ENCODE measurements at regions not wholly inside any gene's neighbourhood (a gene's known extent, or its start where the extent isn't known, plus 50 kb on each side); places are given as distances from the start of the nearest gene placed in this dataset.

- TF ChIP-seq CSDC2 (CRISPR knock-in tag; IDR thresholded peaks at IDR 0.05) (no peak), ZNF565 (CRISPR knock-in tag; conservative IDR thresholded peaks at IDR 0.05; ENCODE audit: low read depth) (no peak), ARNTL (CRISPR knock-in tag; IDR thresholded peaks at IDR 0.05; ENCODE audit: borderline replicate concordance, low read depth) (no peak), OSR1 (CRISPR knock-in tag; IDR thresholded peaks at IDR 0.05) (no peak), BACH2 (CRISPR knock-in tag; IDR thresholded peaks at IDR 0.05; ENCODE audit: borderline replicate concordance) (no peak)
- TF ChIP-seq, protein P1, sequence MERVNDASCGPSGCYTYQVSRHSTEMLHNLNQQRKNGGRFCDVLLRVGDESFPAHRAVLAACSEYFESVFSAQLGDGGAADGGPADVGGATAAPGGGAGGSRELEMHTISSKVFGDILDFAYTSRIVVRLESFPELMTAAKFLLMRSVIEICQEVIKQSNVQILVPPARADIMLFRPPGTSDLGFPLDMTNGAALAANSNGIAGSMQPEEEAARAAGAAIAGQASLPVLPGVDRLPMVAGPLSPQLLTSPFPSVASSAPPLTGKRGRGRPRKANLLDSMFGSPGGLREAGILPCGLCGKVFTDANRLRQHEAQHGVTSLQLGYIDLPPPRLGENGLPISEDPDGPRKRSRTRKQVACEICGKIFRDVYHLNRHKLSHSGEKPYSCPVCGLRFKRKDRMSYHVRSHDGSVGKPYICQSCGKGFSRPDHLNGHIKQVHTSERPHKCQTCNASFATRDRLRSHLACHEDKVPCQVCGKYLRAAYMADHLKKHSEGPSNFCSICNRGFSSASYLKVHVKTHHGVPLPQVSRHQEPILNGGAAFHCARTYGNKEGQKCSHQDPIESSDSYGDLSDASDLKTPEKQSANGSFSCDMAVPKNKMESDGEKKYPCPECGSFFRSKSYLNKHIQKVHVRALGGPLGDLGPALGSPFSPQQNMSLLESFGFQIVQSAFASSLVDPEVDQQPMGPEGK (CRISPR knock-in tag; IDR thresholded peaks at IDR 0.05; ENCODE audit: borderline replicate concordance) = no peak
- TF ChIP-seq, protein P2, sequence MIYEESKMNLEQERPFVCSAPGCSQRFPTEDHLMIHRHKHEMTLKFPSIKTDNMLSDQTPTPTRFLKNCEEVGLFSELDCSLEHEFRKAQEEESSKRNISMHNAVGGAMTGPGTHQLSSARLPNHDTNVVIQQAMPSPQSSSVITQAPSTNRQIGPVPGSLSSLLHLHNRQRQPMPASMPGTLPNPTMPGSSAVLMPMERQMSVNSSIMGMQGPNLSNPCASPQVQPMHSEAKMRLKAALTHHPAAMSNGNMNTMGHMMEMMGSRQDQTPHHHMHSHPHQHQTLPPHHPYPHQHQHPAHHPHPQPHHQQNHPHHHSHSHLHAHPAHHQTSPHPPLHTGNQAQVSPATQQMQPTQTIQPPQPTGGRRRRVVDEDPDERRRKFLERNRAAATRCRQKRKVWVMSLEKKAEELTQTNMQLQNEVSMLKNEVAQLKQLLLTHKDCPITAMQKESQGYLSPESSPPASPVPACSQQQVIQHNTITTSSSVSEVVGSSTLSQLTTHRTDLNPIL (CRISPR knock-in tag; IDR thresholded peaks at IDR 0.05; ENCODE audit: low read depth) = no peak
- ATAC-seq = no peak
Observed at GRCh38 chr12:18898470-18898869, 160.6 kb downstream of the CAPZA3 start.

- TF ChIP-seq OSR1 (CRISPR knock-in tag; IDR thresholded peaks at IDR 0.05) (no peak), TOX (CRISPR knock-in tag; IDR thresholded peaks at IDR 0.05; ENCODE audit: borderline replicate concordance) (no peak), TCF4 (CRISPR knock-in tag; IDR thresholded peaks at IDR 0.05; ENCODE audit: borderline replicate concordance) (no peak), ISL1 (CRISPR knock-in tag; IDR thresholded peaks at IDR 0.05) (no peak), PPARA (CRISPR knock-in tag; IDR thresholded peaks at IDR 0.05; ENCODE audit: borderline replicate concordance) (no peak), GLIS3 (CRISPR knock-in tag; IDR thresholded peaks at IDR 0.05) (no peak), CSDC2 (CRISPR knock-in tag; IDR thresholded peaks at IDR 0.05) (no peak), ZNF565 (CRISPR knock-in tag; conservative IDR thresholded peaks at IDR 0.05; ENCODE audit: low read depth) (no peak), ZC3H10 (CRISPR knock-in tag; IDR thresholded peaks at IDR 0.05) (no peak), RARB (CRISPR knock-in tag; IDR thresholded peaks at IDR 0.05) (no peak), ZFP30 (CRISPR knock-in tag; IDR thresholded peaks at IDR 0.05) (no peak), BACH2 (CRISPR knock-in tag; IDR thresholded peaks at IDR 0.05; ENCODE audit: borderline replicate concordance) (no peak), ZFP3 (CRISPR knock-in tag; IDR thresholded peaks at IDR 0.05) (no peak)
- TF ChIP-seq, protein P3, sequence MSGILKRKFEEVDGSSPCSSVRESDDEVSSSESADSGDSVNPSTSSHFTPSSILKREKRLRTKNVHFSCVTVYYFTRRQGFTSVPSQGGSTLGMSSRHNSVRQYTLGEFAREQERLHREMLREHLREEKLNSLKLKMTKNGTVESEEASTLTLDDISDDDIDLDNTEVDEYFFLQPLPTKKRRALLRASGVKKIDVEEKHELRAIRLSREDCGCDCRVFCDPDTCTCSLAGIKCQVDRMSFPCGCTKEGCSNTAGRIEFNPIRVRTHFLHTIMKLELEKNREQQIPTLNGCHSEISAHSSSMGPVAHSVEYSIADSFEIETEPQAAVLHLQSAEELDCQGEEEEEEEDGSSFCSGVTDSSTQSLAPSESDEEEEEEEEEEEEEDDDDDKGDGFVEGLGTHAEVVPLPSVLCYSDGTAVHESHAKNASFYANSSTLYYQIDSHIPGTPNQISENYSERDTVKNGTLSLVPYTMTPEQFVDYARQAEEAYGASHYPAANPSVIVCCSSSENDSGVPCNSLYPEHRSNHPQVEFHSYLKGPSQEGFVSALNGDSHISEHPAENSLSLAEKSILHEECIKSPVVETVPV (CRISPR knock-in tag; IDR thresholded peaks at IDR 0.05) = no peak
- TF ChIP-seq, protein P4, sequence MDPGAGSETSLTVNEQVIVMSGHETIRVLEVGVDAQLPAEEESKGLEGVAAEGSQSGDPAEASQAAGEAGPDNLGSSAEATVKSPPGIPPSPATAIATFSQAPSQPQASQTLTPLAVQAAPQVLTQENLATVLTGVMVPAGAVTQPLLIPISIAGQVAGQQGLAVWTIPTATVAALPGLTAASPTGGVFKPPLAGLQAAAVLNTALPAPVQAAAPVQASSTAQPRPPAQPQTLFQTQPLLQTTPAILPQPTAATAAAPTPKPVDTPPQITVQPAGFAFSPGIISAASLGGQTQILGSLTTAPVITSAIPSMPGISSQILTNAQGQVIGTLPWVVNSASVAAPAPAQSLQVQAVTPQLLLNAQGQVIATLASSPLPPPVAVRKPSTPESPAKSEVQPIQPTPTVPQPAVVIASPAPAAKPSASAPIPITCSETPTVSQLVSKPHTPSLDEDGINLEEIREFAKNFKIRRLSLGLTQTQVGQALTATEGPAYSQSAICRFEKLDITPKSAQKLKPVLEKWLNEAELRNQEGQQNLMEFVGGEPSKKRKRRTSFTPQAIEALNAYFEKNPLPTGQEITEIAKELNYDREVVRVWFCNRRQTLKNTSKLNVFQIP (CRISPR knock-in tag; IDR thresholded peaks at IDR 0.05; ENCODE audit: borderline replicate concordance, low read depth) = no peak
- TF ChIP-seq, protein P2 (CRISPR knock-in tag; IDR thresholded peaks at IDR 0.05; ENCODE audit: low read depth) = no peak
- no peak for ATAC-seq
Observed at GRCh38 chr12:18899162-18899561, 161.2 kb downstream of the CAPZA3 start.

GRCh38 chr12:18899678-18900317 lies 161.9 kb downstream of the CAPZA3 start:
- ATAC-seq = no peak
- TF ChIP-seq ZFP3 (CRISPR knock-in tag; IDR thresholded peaks at IDR 0.05) (no peak), ISL1 (CRISPR knock-in tag; IDR thresholded peaks at IDR 0.05) (no peak), TSHZ2 (CRISPR knock-in tag; IDR thresholded peaks at IDR 0.05) (no peak), ZFP30 (CRISPR knock-in tag; IDR thresholded peaks at IDR 0.05) (no peak), ZNF8 (CRISPR knock-in tag; IDR thresholded peaks at IDR 0.05) (no peak), BACH2 (CRISPR knock-in tag; IDR thresholded peaks at IDR 0.05; ENCODE audit: borderline replicate concordance) (no peak), ZNF565 (CRISPR knock-in tag; conservative IDR thresholded peaks at IDR 0.05; ENCODE audit: low read depth) (no peak), ZC3H10 (CRISPR knock-in tag; IDR thresholded peaks at IDR 0.05) (no peak), SNAI2 (CRISPR knock-in tag; IDR thresholded peaks at IDR 0.05) (no peak), ARNTL (CRISPR knock-in tag; IDR thresholded peaks at IDR 0.05; ENCODE audit: borderline replicate concordance, low read depth) (no peak), TCF4 (CRISPR knock-in tag; IDR thresholded peaks at IDR 0.05; ENCODE audit: borderline replicate concordance) (no peak), ZNF70 (CRISPR knock-in tag; IDR thresholded peaks at IDR 0.05) (no peak), OSR1 (CRISPR knock-in tag; IDR thresholded peaks at IDR 0.05) (no peak), TOX (CRISPR knock-in tag; IDR thresholded peaks at IDR 0.05; ENCODE audit: borderline replicate concordance) (no peak), RARB (CRISPR knock-in tag; IDR thresholded peaks at IDR 0.05) (no peak), PPARA (CRISPR knock-in tag; IDR thresholded peaks at IDR 0.05; ENCODE audit: borderline replicate concordance) (no peak), ESRRG (CRISPR knock-in tag; IDR thresholded peaks at IDR 0.05) (no peak), GLIS3 (CRISPR knock-in tag; IDR thresholded peaks at IDR 0.05) (no peak)
- TF ChIP-seq, protein P1 (CRISPR knock-in tag; IDR thresholded peaks at IDR 0.05; ENCODE audit: borderline replicate concordance) = no peak
